ENCODE measurements at regions not wholly inside any gene's neighbourhood (a gene's known extent, or its start where the extent isn't known, plus 50 kb on each side); places are given as distances from the start of the nearest gene placed in this dataset. TPM values are rescaled to one million over a fixed set of nuclear protein-coding genes. Genes with fewer than 3 reads are reported as not detected.
"Not testable (repeated sequence)": the region's sequence is repeated elsewhere in the genome, so short reads cannot be mapped to it uniquely, and the experiment has no call there.

- intact Hi-C loops (cut with DNase I) = no loop called here
- peak; percentile 53 for ATAC-seq (ENCODE audit: poor library complexity)
Observed at GRCh38 chr3:163175970-163176369, 1679.4 kb downstream of the OTOL1 start.

GRCh38 chr3:163172513-163172912 is 1675.9 kb downstream of the OTOL1 start:
- DNase-seq; ATAC-seq (ENCODE audit: poor library complexity); intact Hi-C loops (cut with DNase I): not testable (repeated sequence)

More at GRCh38 chr3:163175970-163176369, 1679.4 kb downstream of the OTOL1 start:
- DNase-seq = no peak

GRCh38 chr3:163166197-163166596 is 1669.6 kb downstream of the OTOL1 start:
- no peak for ATAC-seq (ENCODE audit: poor library complexity)
- DNase-seq = no peak
- intact Hi-C loops (cut with DNase I) = no loop called here

- no peak for ATAC-seq (ENCODE audit: poor library complexity)
- intact Hi-C loops (cut with DNase I) = no loop called here
- DNase-seq = no peak
Observed at GRCh38 chr3:163159306-163159705, 1662.7 kb downstream of the OTOL1 start.

- intact Hi-C loops (cut with DNase I) = no loop called here
- no peak for ATAC-seq (ENCODE audit: poor library complexity)
- no peak for DNase-seq
Observed at GRCh38 chr3:163139600-163139999, 1643.0 kb downstream of the OTOL1 start.

GRCh38 chr3:163138258-163138657 is 1641.7 kb downstream of the OTOL1 start:
- ATAC-seq (ENCODE audit: poor library complexity) (no peak), DNase-seq (no peak)
- intact Hi-C loops (cut with DNase I) = no loop called here

GRCh38 chr3:163132111-163132510 is 1635.5 kb downstream of the OTOL1 start:
- ATAC-seq (ENCODE audit: poor library complexity) (no peak), DNase-seq (no peak)
- intact Hi-C loops (cut with DNase I) = no loop called here

GRCh38 chr3:163129287-163129686 is 1632.7 kb downstream of the OTOL1 start:
- ATAC-seq (ENCODE audit: poor library complexity) = no peak
- no peak for DNase-seq
- intact Hi-C loops (cut with DNase I) = no loop called here

- intact Hi-C loops (cut with DNase I) = no loop called here
- DNase-seq = no peak
- no peak for ATAC-seq (ENCODE audit: poor library complexity)
Observed at GRCh38 chr3:163126115-163126514, 1629.5 kb downstream of the OTOL1 start.

Small RNA genes lying in the stretch of these regions (microRNA-seq; reads per million reads assigned to microRNA genes)
- not detected for gene MIR1263
